Upper lobe of left lung (tissue), 6 donors: ENCODE measurements at regions not wholly inside any gene's neighbourhood (a gene's known extent, or its start where the extent isn't known, plus 50 kb on each side); places are given as distances from the start of the nearest gene placed in this dataset.

Experiments used
- ATAC-seq, 2 donors: fragments of 200-7000 bp; cut with Tn5 transposase; one replicate each; pipeline ENCODE4 v1.9.1; 2022; ENCODE audit warnings: mild to moderate bottlenecking in 2 of 2, moderate library complexity in 2 of 2; ENCODE audit not compliant: low FRiP score in 2 of 2
- DNase-seq, 2 donors: peaks; one replicate each; pipeline ENCODE4 v3.0.0-alpha.2; 2019 to 2020
- H3K27ac ChIP-seq, 4 donors: fragments of 200-600 bp; sonication (generic); one replicate each; pipeline ENCODE4 v1.5.1; 2016 to 2019
- H3K27me3 ChIP-seq, 4 donors: fragments of 200-600 bp; sonication (generic); one replicate each; pipeline ENCODE4 v1.5.1; 2017 to 2019
- H3K36me3 ChIP-seq, 4 donors: fragments of 200-600 bp; sonication (generic); one replicate each; pipeline ENCODE4 v1.5.1; 2016 to 2019
- H3K4me1 ChIP-seq, 4 donors: fragments of 200-600 bp; sonication (generic); one replicate each; pipeline ENCODE4 v1.5.1; 2018 to 2019
- H3K4me3 ChIP-seq, 4 donors: fragments of 200-600 bp; sonication (generic); one replicate each; pipeline ENCODE4 v1.5.1; 2017 to 2019; ENCODE audit warnings: mild to moderate bottlenecking in 2 of 4, moderate library complexity in 1 of 4
- H3K9me3 ChIP-seq, 4 donors: fragments of 200-600 bp; sonication (generic); one replicate each; pipeline ENCODE4 v1.5.1; 2018 to 2019
- CTCF ChIP-seq, 6 experiments: fragments of 450-650 bp in 4 of 6; fragments of 200-600 bp in 2 of 6; sonication (generic) in 2 of 6; IDR thresholded peaks; one replicate each; pipeline ENCODE4 v1.5.1; 2016 to 2019; ENCODE audit warnings: antibody characterized with exemption in 6 of 6
- EP300 ChIP-seq, 4 donors: sonication (generic); formaldehyde crosslinking; IDR thresholded peaks; one replicate each; pipeline ENCODE4 v1.5.1; 2017; ENCODE audit warnings: antibody characterized with exemption in 4 of 4, control low read depth in 2 of 4
- POLR2A ChIP-seq, 4 donors: fragments of 450-650 bp; IDR thresholded peaks; one replicate each; pipeline ENCODE4 v1.5.1; 2016 to 2017; ENCODE audit warnings: antibody characterized with exemption in 4 of 4, mild to moderate bottlenecking in 2 of 4
- POLR2AphosphoS5 ChIP-seq, 2 donors: sonication (generic); formaldehyde crosslinking; IDR thresholded peaks; one replicate each; pipeline ENCODE4 v1.5.1; 2017; ENCODE audit warnings: antibody characterized with exemption in 2 of 2
- WGBS, 2 donors: methylation state at CpG; one replicate each; pipeline ENCODE4 v1.1.5; 2017 to 2018; 5-methylcytosine and 5-hydroxymethylcytosine counted together
- donor health status: DM: no; HTN: no; CAD: no; lungs with moderate emphysema.
- donor health status: DM: no; HTN: yes; CAD: no; lungs with severe emphysema.

DNA sequence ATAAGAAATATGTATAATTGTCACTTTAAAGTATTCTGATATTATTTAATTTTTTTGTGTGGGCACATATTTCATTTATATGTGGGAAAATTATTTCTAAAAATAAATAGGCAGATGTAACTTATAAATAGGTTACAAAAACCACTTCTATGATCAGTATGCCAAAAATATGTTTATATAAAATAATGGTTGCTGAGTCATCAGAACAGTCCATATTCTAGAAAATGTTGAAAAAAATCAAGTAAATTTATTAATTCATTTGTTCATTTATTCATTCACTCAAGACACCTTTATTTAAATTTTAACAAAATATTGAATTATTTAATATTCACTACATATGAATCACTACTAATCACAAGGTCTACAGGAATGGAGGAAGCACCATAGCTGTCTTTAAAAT is 1387.3 kb upstream of the C9orf72 start:
- no peak for DNase-seq
- Histone ChIP-seq H3K4me1 (no peaks in the 10 kb centered on the region), H3K27me3 (no peaks in the 10 kb centered on the region), H3K9me3 (no peaks in the 10 kb centered on the region), H3K36me3 (no peaks in the 10 kb centered on the region), H3K4me3 (no peak overlapping the region), H3K27ac (no peak overlapping the region)
- no peak for ATAC-seq
- TF ChIP-seq CTCF (IDR thresholded peaks at IDR 0.05) (no peak), POLR2AphosphoS5 (IDR thresholded peaks at IDR 0.05) (no peak), EP300 (IDR thresholded peaks at IDR 0.05) (no peak), POLR2A (IDR thresholded peaks at IDR 0.05) (no peak)

GRCh38 chr9:28961623-28962022 is 1388.3 kb upstream of the C9orf72 start:
- no peaks in the 10 kb centered on the region for H3K9me3 ChIP-seq
- no peaks in the 10 kb centered on the region for H3K36me3 ChIP-seq
- WGBS, 2 donors: 68 to 81% methylated on average over 3 of the region's 3 CpGs
- H3K27ac ChIP-seq: no peak overlapping the region
- H3K27me3 ChIP-seq: no peaks in the 10 kb centered on the region
- ATAC-seq (no peak), DNase-seq (no peak)
- H3K4me3 ChIP-seq: no peak overlapping the region
- TF ChIP-seq POLR2A (IDR thresholded peaks at IDR 0.05) (no peak), CTCF (IDR thresholded peaks at IDR 0.05) (no peak), EP300 (IDR thresholded peaks at IDR 0.05) (no peak), POLR2AphosphoS5 (IDR thresholded peaks at IDR 0.05) (no peak)
- H3K4me1 ChIP-seq: no peaks in the 10 kb centered on the region

- Histone ChIP-seq H3K27ac (no peak overlapping the region), H3K4me3 (no peak overlapping the region), H3K9me3 (no peaks in the 10 kb centered on the region), H3K36me3 (no peaks in the 10 kb centered on the region), H3K27me3 (no peaks in the 10 kb centered on the region), H3K4me1 (no peaks in the 10 kb centered on the region)
- DNase-seq (no peak), ATAC-seq (peak in 1 of 2 donors; percentile 36)
- TF ChIP-seq EP300 (IDR thresholded peaks at IDR 0.05) (no peak), CTCF (IDR thresholded peaks at IDR 0.05) (no peak), POLR2A (IDR thresholded peaks at IDR 0.05) (no peak), POLR2AphosphoS5 (IDR thresholded peaks at IDR 0.05) (no peak)
Observed at GRCh38 chr9:28967226-28967625, 1393.9 kb upstream of the C9orf72 start.

- ATAC-seq: no peak
- 40 to 47% methylated on average over 3 of the region's 3 CpGs for WGBS, 2 donors
- H3K4me3 ChIP-seq: no peak overlapping the region
Observed at GRCh38 chr9:28970241-28970654, 1397.0 kb upstream of the C9orf72 start.

More at GRCh38 chr9:28970241-28970654, 1397.0 kb upstream of the C9orf72 start:
- Histone ChIP-seq H3K27ac (no peak overlapping the region), H3K9me3 (no peaks in the 10 kb centered on the region), H3K4me1 (no peaks in the 10 kb centered on the region), H3K36me3 (no peaks in the 10 kb centered on the region), H3K27me3 (no peaks in the 10 kb centered on the region)
- TF ChIP-seq EP300 (IDR thresholded peaks at IDR 0.05) (no peak), POLR2A (IDR thresholded peaks at IDR 0.05) (no peak), CTCF (IDR thresholded peaks at IDR 0.05) (no peak), POLR2AphosphoS5 (IDR thresholded peaks at IDR 0.05) (no peak)
- DNase-seq: no peak
